ENCODE measurements at regions not wholly inside any gene's neighbourhood (a gene's known extent, or its start where the extent isn't known, plus 50 kb on each side); places are given as distances from the start of the nearest gene placed in this dataset.

GRCh38 chr1:168959382-168959781, 147.1 kb upstream of the ATP1B1 start:
- Mint-ChIP-seq H3K27ac (no peak overlapping the region), H3K4me3 (no peak overlapping the region), H3K36me3 (ENCODE audit: low read depth) (no peaks in the 10 kb centered on the region), H3K9me3 (no peaks in the 10 kb centered on the region), H3K27me3 (ENCODE audit: low read depth) (peaks cover 10% of the 10 kb centered on the region), H3K4me1 (ENCODE audit: low read depth) (no peaks in the 10 kb centered on the region)
- DNase-seq (ENCODE audit: low spot score) = no peak

- no peak overlapping the region for H3K27ac Mint-ChIP-seq
- no peaks in the 10 kb centered on the region for H3K9me3 Mint-ChIP-seq
- no peak overlapping the region for H3K4me3 Mint-ChIP-seq
These were observed 146.4 kb upstream of the ATP1B1 start for GRCh38 chr1:168960114-168960513.

DNA sequence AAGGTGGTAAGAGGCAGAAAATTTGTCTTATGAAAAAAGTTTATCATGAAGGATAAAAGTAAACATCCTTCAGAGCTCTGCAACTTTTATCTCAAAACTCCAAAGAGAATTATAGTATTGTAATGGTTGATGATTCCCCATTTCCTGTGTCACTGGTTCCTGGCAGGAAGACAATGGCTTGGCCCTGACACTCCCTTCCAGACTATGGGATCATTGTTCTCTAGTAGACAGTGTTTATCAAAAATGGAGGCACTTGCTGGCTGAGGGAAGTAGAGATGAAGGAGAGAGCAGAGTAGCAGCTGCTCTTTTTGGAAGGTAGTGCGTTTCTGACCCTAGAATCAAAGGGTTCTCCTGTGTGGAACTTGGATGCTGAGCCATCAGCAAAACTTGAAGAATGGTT, 145.9 kb upstream of the ATP1B1 start:
- no peak overlapping the region for H3K4me3 Mint-ChIP-seq
- no peak overlapping the region for H3K27ac Mint-ChIP-seq
- H3K4me1 Mint-ChIP-seq (ENCODE audit: low read depth) = no peaks in the 10 kb centered on the region
- no peaks in the 10 kb centered on the region for H3K9me3 Mint-ChIP-seq
- no peak for DNase-seq (ENCODE audit: low spot score)
- H3K36me3 Mint-ChIP-seq (ENCODE audit: low read depth) = no peaks in the 10 kb centered on the region
- peaks cover 8% of the 10 kb centered on the region for H3K27me3 Mint-ChIP-seq (ENCODE audit: low read depth)

More at GRCh38 chr1:168960114-168960513, 146.4 kb upstream of the ATP1B1 start:
- Mint-ChIP-seq H3K36me3 (ENCODE audit: low read depth) (no peaks in the 10 kb centered on the region), H3K27me3 (ENCODE audit: low read depth) (peaks cover 10% of the 10 kb centered on the region), H3K4me1 (ENCODE audit: low read depth) (no peaks in the 10 kb centered on the region)
- DNase-seq (ENCODE audit: low spot score) = no peak

DNA sequence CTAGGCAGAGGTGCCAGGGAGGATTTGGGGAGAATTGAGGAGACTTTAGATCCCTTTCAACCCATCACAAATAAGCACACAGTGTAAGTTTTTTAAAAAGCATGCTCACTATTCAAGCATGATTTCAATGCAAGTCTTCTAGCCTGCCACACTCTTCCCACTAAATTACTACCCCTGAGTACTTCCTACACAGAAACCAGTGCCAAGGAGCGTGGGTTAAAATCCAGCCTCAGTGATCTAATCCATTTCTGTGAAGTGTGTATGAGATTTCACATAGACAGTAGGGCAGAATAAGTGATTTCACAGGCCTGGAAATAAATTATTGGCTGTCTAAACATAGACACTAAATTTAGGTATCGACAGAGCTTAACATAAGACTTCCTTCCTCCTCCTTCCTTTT, 142.9 kb upstream of the ATP1B1 start:
- H3K4me1 Mint-ChIP-seq (ENCODE audit: low read depth) = no peaks in the 10 kb centered on the region
- no peak overlapping the region for H3K4me3 Mint-ChIP-seq

DNA sequence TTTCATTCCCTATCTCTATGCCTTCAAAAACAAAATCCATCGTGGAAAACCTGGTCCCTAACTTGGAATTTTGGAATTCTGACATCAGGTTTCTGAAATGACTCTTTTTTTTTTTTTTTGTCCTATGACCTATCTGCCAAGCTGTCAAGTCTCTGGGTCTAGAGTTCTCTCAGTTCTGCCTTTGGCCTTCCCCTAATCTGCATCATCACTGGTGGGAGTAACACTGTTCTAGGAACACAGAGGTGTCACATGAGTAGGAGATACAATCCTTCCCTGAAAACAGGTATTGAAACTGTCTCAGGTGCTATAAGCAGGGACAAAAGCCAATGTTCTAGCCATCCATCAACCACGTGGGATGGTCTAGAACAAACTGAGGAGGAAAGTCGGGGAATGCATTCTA, 142.0 kb upstream of the ATP1B1 start:
- Mint-ChIP-seq H3K27ac (no peak overlapping the region), H3K27me3 (ENCODE audit: low read depth) (peaks cover 2% of the 10 kb centered on the region), H3K4me3 (no peak overlapping the region), H3K9me3 (no peaks in the 10 kb centered on the region), H3K4me1 (ENCODE audit: low read depth) (no peaks in the 10 kb centered on the region), H3K36me3 (ENCODE audit: low read depth) (no peaks in the 10 kb centered on the region)
- no peak for DNase-seq (ENCODE audit: low spot score)

More for the DNA sequence above, 142.9 kb upstream of the ATP1B1 start:
- H3K27ac Mint-ChIP-seq = no peak overlapping the region
- H3K36me3 Mint-ChIP-seq (ENCODE audit: low read depth) = no peaks in the 10 kb centered on the region
- peaks cover 2% of the 10 kb centered on the region for H3K27me3 Mint-ChIP-seq (ENCODE audit: low read depth)
- no peak for DNase-seq (ENCODE audit: low spot score)
- H3K9me3 Mint-ChIP-seq = no peaks in the 10 kb centered on the region

DNA sequence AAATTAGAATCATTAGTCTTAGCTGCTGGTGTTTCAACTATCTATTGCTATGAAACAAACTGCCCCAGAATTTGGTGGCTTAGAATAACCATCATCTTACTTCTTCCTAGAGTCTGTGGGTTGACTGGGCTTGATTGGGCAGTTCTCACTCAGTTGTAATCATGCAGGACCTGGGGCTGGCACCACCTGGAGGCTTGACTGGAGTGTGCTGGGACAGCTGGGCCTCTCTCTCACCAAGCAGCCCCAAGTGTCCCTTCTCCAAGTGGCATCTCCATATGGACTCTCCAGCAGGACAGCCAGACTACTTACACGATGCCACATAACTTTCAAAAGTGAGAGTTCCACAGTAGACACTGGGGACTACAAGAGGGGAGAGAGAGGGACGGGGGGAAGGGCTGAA, 140.3 kb upstream of the ATP1B1 start:
- DNase-seq (ENCODE audit: low spot score) = no peak
- peaks cover 2% of the 10 kb centered on the region for H3K27me3 Mint-ChIP-seq (ENCODE audit: low read depth)
- no peak overlapping the region for H3K27ac Mint-ChIP-seq

GRCh38 chr1:168966636-168967035, 139.9 kb upstream of the ATP1B1 start:
- Mint-ChIP-seq H3K36me3 (ENCODE audit: low read depth) (no peaks in the 10 kb centered on the region), H3K4me3 (no peak overlapping the region), H3K27ac (no peak overlapping the region), H3K4me1 (ENCODE audit: low read depth) (no peaks in the 10 kb centered on the region), H3K27me3 (ENCODE audit: low read depth) (peaks cover 2% of the 10 kb centered on the region), H3K9me3 (no peaks in the 10 kb centered on the region)
- DNase-seq (ENCODE audit: low spot score) = no peak

More for the DNA sequence above, 140.3 kb upstream of the ATP1B1 start:
- H3K36me3 Mint-ChIP-seq (ENCODE audit: low read depth) = no peaks in the 10 kb centered on the region
- no peaks in the 10 kb centered on the region for H3K9me3 Mint-ChIP-seq
- H3K4me1 Mint-ChIP-seq (ENCODE audit: low read depth) = no peaks in the 10 kb centered on the region
- no peak overlapping the region for H3K4me3 Mint-ChIP-seq

- no peak for DNase-seq (ENCODE audit: low spot score)
- Mint-ChIP-seq H3K27me3 (ENCODE audit: low read depth) (peaks cover 2% of the 10 kb centered on the region), H3K4me1 (ENCODE audit: low read depth) (no peaks in the 10 kb centered on the region), H3K4me3 (no peak overlapping the region), H3K27ac (no peak overlapping the region), H3K36me3 (ENCODE audit: low read depth) (no peaks in the 10 kb centered on the region), H3K9me3 (no peaks in the 10 kb centered on the region)
These were observed 135.4 kb upstream of the ATP1B1 start for GRCh38 chr1:168970926-168971659.

GRCh38 chr1:168972225-168972624, 134.3 kb upstream of the ATP1B1 start:
- no peaks in the 10 kb centered on the region for H3K9me3 Mint-ChIP-seq
- H3K36me3 Mint-ChIP-seq (ENCODE audit: low read depth) = no peaks in the 10 kb centered on the region
- H3K27me3 Mint-ChIP-seq (ENCODE audit: low read depth) = peaks cover 2% of the 10 kb centered on the region
- H3K4me3 Mint-ChIP-seq = no peak overlapping the region
- H3K27ac Mint-ChIP-seq = no peak overlapping the region
- DNase-seq (ENCODE audit: low spot score) = no peak
- no peaks in the 10 kb centered on the region for H3K4me1 Mint-ChIP-seq (ENCODE audit: low read depth)

- DNase-seq (ENCODE audit: low spot score) = no peak
- Mint-ChIP-seq H3K27me3 (ENCODE audit: low read depth) (peaks cover 2% of the 10 kb centered on the region), H3K9me3 (no peaks in the 10 kb centered on the region), H3K36me3 (ENCODE audit: low read depth) (no peaks in the 10 kb centered on the region), H3K4me1 (ENCODE audit: low read depth) (no peaks in the 10 kb centered on the region), H3K4me3 (no peak overlapping the region), H3K27ac (no peak overlapping the region)
These were observed 133.6 kb upstream of the ATP1B1 start for GRCh38 chr1:168972887-168973286.

- no peak overlapping the region for H3K4me3 Mint-ChIP-seq
- H3K9me3 Mint-ChIP-seq = peaks cover 4% of the 10 kb centered on the region
- DNase-seq (ENCODE audit: low spot score) = no peak
- H3K27ac Mint-ChIP-seq = no peak overlapping the region
- no peaks in the 10 kb centered on the region for H3K27me3 Mint-ChIP-seq (ENCODE audit: low read depth)
- no peaks in the 10 kb centered on the region for H3K36me3 Mint-ChIP-seq (ENCODE audit: low read depth)
- no peaks in the 10 kb centered on the region for H3K4me1 Mint-ChIP-seq (ENCODE audit: low read depth)
These were observed 132.4 kb upstream of the ATP1B1 start for GRCh38 chr1:168974117-168974516.

GRCh38 chr1:168974611-168975010, 131.9 kb upstream of the ATP1B1 start:
- Mint-ChIP-seq H3K27ac (no peak overlapping the region), H3K9me3 (peaks cover 7% of the 10 kb centered on the region), H3K36me3 (ENCODE audit: low read depth) (no peaks in the 10 kb centered on the region), H3K4me1 (ENCODE audit: low read depth) (no peaks in the 10 kb centered on the region), H3K4me3 (no peak overlapping the region), H3K27me3 (ENCODE audit: low read depth) (no peaks in the 10 kb centered on the region)
- DNase-seq (ENCODE audit: low spot score) = no peak

- DNase-seq (ENCODE audit: low spot score) = no peak
- Mint-ChIP-seq H3K9me3 (peaks cover 11% of the 10 kb centered on the region), H3K4me1 (ENCODE audit: low read depth) (no peaks in the 10 kb centered on the region), H3K4me3 (no peak overlapping the region), H3K27ac (no peak overlapping the region), H3K36me3 (ENCODE audit: low read depth) (no peaks in the 10 kb centered on the region), H3K27me3 (ENCODE audit: low read depth) (no peaks in the 10 kb centered on the region)
These were observed 130.2 kb upstream of the ATP1B1 start for GRCh38 chr1:168976267-168976666.

DNA sequence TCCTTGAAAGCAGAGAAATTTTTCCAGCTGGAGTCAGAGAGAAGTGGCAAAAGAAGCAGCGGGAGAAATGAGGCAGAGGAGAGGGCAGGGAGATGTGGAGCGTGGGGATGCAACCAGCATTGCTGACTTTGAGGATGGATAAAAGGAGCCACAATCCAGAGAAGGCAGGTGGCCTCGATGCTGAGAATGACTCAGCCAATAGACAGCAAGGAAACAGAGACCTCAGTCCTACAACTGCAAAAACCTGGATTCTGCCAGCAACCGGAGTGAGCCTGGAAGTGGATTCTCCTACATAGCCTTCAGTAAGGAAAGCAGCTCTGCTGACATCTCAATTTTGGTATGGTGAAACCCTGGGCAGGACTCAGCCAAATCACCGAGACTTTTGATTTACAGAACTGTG, 128.9 kb upstream of the ATP1B1 start:
- Mint-ChIP-seq H3K4me3 (no peak overlapping the region), H3K36me3 (ENCODE audit: low read depth) (no peaks in the 10 kb centered on the region), H3K27ac (no peak overlapping the region), H3K27me3 (ENCODE audit: low read depth) (no peaks in the 10 kb centered on the region), H3K9me3 (peaks cover 11% of the 10 kb centered on the region), H3K4me1 (ENCODE audit: low read depth) (no peaks in the 10 kb centered on the region)
- no peak for DNase-seq (ENCODE audit: low spot score)

GRCh38 chr1:168979276-168979675, 127.2 kb upstream of the ATP1B1 start:
- no peak for DNase-seq (ENCODE audit: low spot score)
- no peaks in the 10 kb centered on the region for H3K4me1 Mint-ChIP-seq (ENCODE audit: low read depth)
- H3K36me3 Mint-ChIP-seq (ENCODE audit: low read depth) = no peaks in the 10 kb centered on the region
- peaks cover 11% of the 10 kb centered on the region for H3K9me3 Mint-ChIP-seq
- no peak overlapping the region for H3K27ac Mint-ChIP-seq
- H3K4me3 Mint-ChIP-seq = no peak overlapping the region
- H3K27me3 Mint-ChIP-seq (ENCODE audit: low read depth) = peaks cover 2% of the 10 kb centered on the region

Measured in T-helper 2 cell treated with Interferon-gamma antibody and Interleukin-4, amounts not matched to agents 5 μg/mL and 100 μg/mL, for 36 hours (primary cell).